ENCODE measurements at regions not wholly inside any gene's neighbourhood (a gene's known extent, or its start where the extent isn't known, plus 50 kb on each side); places are given as distances from the start of the nearest gene placed in this dataset.

GRCh38 chr9:82375041-82375440, 386.5 kb downstream of the SPATA31D1 start:
- Mint-ChIP-seq H3K4me3 (no peak overlapping the region), H3K4me1 (no peaks in the 10 kb centered on the region), H3K27ac (no peak overlapping the region), H3K27me3 (peaks cover 4% of the 10 kb centered on the region), H3K9me3 (ENCODE audit: insufficient read depth) (no peaks in the 10 kb centered on the region)
- Histone ChIP-seq H3K27me3 (replicated peaks in 1 of 4; ENCODE audit: control extremely low read depth in 1 of 4, control insufficient read depth in 3 of 4, insufficient read depth in 4 of 4, low read length in 3 of 4) (no peaks in the 10 kb centered on the region), H3K27ac (ENCODE audit: low read length in 2 of 2) (no peak overlapping the region), H2AFZ (ENCODE audit: insufficient read depth, low read depth, low read length, poor library complexity, severe bottlenecking) (no peak overlapping the region), H3K4me1 (ENCODE audit: control insufficient read depth in 2 of 2, insufficient read depth in 2 of 2, low read length in 2 of 2) (no peaks in the 10 kb centered on the region), H4K20me1 (ENCODE audit: control insufficient read depth, insufficient read depth, low read length, poor library complexity, severe bottlenecking) (no peaks in the 10 kb centered on the region), H3K36me3 (replicated peaks in 1 of 2; ENCODE audit: control extremely low read depth in 1 of 2, control insufficient read depth in 1 of 2, extremely low read depth in 1 of 2, insufficient read depth in 2 of 2, low read length in 1 of 2) (no peaks in the 10 kb centered on the region), H3K79me2 (ENCODE audit: control insufficient read depth, insufficient read depth, low read length) (no peaks in the 10 kb centered on the region), H3K9ac (ENCODE audit: low read length) (no peak overlapping the region), H3K4me3 (ENCODE audit: control extremely low read depth in 1 of 5, extremely low read depth in 1 of 5, insufficient read depth in 1 of 5, low read depth in 2 of 5, low read length in 4 of 5) (no peak overlapping the region), H3K4me2 (replicated peaks; ENCODE audit: low read depth, low read length, poor library complexity, severe bottlenecking) (no peak overlapping the region), H3K9me3 (ENCODE audit: control extremely low read depth in 1 of 3, control insufficient read depth in 2 of 3, insufficient read depth in 1 of 3, low read length in 2 of 3) (peaks cover 0 to 5% (median 0%) of the 10 kb centered on the region in 3 donors)
- POLR2A ChIA-PET: no interaction called here
- no peak for ATAC-seq (ENCODE audit: low read depth)
- WGBS (ENCODE audit: insufficient coverage): no CpG with 5 or more reads among the region's 2 CpGs
- TF ChIP-seq EZH2 (IDR thresholded peaks at IDR 0.05; ENCODE audit: borderline replicate concordance, insufficient read depth, low read depth, low read length, poor library complexity, severe bottlenecking): no peak
- TF ChIP-seq CTCF (IDR thresholded peaks at IDR 0.05): no peak
- CTCF ChIA-PET: no interaction called here
- no peak for DNase-seq
- intact Hi-C loops (cut with micrococcal nuclease): no loop called here

DNA sequence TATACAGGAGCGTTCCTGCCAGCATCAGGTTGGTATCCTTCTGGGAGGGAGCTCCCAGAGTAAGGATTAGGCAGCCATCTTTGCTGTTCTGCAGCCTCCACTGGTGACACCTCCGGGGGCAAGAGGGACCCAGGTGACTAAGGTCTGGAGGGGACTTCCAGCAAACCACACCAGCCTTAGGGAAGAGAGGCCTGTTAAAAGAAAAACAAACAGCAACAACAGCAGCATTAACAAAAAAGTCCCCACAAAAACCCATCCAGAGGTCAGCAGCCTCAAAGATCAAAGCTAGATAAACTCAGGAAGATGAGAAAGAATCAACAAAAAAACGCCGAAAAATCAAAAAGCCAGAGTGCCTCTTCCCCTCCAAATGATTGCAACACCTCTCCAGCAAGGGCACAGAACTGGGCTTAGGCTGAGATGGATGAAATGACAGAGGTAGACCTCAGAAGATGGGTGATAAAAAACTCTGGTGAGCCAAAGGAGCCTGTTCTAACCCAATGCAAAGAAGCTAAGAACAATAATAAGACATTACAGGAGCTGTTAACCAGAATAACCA, 388.2 kb downstream of the SPATA31D1 start:
- no peak overlapping the region for H3K9ac ChIP-seq (ENCODE audit: low read length)
- no peaks in the 10 kb centered on the region for H3K36me3 ChIP-seq (replicated peaks in 1 of 2; ENCODE audit: control extremely low read depth in 1 of 2, control insufficient read depth in 1 of 2, extremely low read depth in 1 of 2, insufficient read depth in 2 of 2, low read length in 1 of 2)
- no peaks in the 10 kb centered on the region for H3K79me2 ChIP-seq (ENCODE audit: control insufficient read depth, insufficient read depth, low read length)
- H3K27me3 ChIP-seq (replicated peaks in 1 of 4; ENCODE audit: control extremely low read depth in 1 of 4, control insufficient read depth in 3 of 4, insufficient read depth in 4 of 4, low read length in 3 of 4): no peaks in the 10 kb centered on the region
- 89% methylated on average over 1 of the region's 4 CpGs for WGBS (ENCODE audit: insufficient coverage)
- no peak overlapping the region for H3K4me2 ChIP-seq (replicated peaks; ENCODE audit: low read depth, low read length, poor library complexity, severe bottlenecking)
- no peaks in the 10 kb centered on the region for H3K4me1 Mint-ChIP-seq
- no peaks in the 10 kb centered on the region for H3K4me1 ChIP-seq (ENCODE audit: control insufficient read depth in 2 of 2, insufficient read depth in 2 of 2, low read length in 2 of 2)
- no peak overlapping the region for H3K27ac ChIP-seq (ENCODE audit: low read length in 2 of 2)
- CTCF ChIA-PET: no interaction called here
- POLR2A ChIA-PET: no interaction called here
- ATAC-seq (ENCODE audit: low read depth): no peak
- no peaks in the 10 kb centered on the region for H4K20me1 ChIP-seq (ENCODE audit: control insufficient read depth, insufficient read depth, low read length, poor library complexity, severe bottlenecking)
- DNase-seq: no peak
- no peak overlapping the region for H3K27ac Mint-ChIP-seq
- H3K4me3 Mint-ChIP-seq: no peak overlapping the region
- H3K27me3 Mint-ChIP-seq: no peaks in the 10 kb centered on the region
- intact Hi-C loops (cut with micrococcal nuclease): no loop called here
- no peaks in the 10 kb centered on the region for H3K9me3 Mint-ChIP-seq (ENCODE audit: insufficient read depth)
- H3K4me3 ChIP-seq (ENCODE audit: control extremely low read depth in 1 of 5, extremely low read depth in 1 of 5, insufficient read depth in 1 of 5, low read depth in 2 of 5, low read length in 4 of 5): no peak overlapping the region
- TF ChIP-seq EZH2 (IDR thresholded peaks at IDR 0.05; ENCODE audit: borderline replicate concordance, insufficient read depth, low read depth, low read length, poor library complexity, severe bottlenecking) (no peak), CTCF (IDR thresholded peaks at IDR 0.05) (no peak)
- no peak overlapping the region for H2AFZ ChIP-seq (ENCODE audit: insufficient read depth, low read depth, low read length, poor library complexity, severe bottlenecking)
- H3K9me3 ChIP-seq (ENCODE audit: control extremely low read depth in 1 of 3, control insufficient read depth in 2 of 3, insufficient read depth in 1 of 3, low read length in 2 of 3): peaks cover 0 to 5% (median 0%) of the 10 kb centered on the region in 3 donors
